Globus pallidus (tissue), 1 donor: ENCODE measurements at regions not wholly inside any gene's neighbourhood (a gene's known extent, or its start where the extent isn't known, plus 50 kb on each side); places are given as distances from the start of the nearest gene placed in this dataset.
A peak's percentile ranks its signal among the peaks of the same experiment; 100 is the strongest.

ENCODE experiments used
- DNase-seq: peaks from one replicate; pipeline ENCODE4 v3.0.0-alpha.2; 2015; ENCODE audit warnings: low spot score

DNA sequence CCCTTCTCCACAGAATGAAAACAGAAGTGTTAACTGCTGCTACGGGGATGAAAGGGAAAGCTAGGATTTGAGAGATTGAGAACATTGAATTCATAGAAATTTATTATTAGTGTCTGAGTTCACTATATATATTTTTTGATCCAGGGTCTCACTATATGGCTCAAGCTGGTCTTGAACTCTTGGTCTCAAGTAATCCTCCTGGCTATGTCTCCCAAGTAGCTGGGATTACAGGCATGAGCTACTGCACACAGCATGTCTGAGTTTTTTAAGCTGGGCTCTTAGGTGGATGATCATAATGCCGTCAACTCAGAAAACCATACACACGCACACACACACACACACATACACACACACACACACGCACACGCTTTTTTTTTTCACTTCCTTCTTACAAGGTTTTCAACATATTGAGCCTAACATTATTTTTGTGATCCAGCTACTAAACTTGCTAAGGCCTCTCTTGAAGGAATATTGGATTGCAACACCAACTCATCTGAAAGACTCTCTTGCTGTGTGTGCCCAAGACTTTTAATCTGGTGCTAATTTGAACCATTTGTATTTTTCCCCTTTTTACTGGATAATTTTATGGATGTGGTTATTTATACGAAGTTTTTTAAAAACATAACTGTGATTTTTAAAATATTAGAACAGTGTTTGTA, 1045.4 kb downstream of the DTWD2 start:
- DNase-seq = no peak

DNA sequence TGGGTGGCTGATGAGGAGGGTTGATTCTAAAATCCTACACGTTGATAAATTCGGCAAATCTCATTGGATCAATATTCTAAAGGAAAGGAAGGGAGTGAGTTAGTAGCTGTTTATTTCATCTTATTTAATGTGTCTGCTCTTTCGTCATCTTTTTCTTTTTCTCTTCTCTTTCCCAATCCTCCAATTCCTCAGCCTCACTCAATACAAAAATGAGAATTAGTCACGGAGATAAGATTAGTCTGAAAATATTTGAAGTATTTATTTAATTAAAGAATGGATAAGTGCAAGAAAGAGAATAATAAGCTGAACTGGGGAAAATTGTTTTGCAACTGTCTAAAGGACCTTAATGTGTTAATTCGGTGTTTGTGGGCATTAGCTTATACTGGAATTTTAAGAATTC, 1095.1 kb downstream of the DTWD2 start:
- no peak for DNase-seq

DNA sequence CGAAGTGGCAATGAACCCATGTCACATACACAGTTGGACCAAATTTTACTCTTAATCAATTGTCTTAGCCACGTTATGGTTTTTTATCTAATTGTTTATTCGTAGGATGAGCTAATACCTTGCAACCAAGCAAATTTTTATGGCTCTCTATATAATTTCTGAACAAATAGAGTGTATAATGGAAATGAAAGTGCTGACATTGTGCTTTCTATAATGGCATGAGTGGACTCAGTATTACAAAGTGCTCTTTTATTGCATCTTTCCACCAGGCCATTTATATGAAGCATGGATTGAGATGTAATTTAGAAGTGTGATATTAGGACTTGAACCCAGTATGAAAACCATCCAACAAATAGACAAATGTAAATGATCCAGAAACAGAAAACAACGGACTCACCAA, 1096.0 kb downstream of the DTWD2 start:
- no peak for DNase-seq

DNA sequence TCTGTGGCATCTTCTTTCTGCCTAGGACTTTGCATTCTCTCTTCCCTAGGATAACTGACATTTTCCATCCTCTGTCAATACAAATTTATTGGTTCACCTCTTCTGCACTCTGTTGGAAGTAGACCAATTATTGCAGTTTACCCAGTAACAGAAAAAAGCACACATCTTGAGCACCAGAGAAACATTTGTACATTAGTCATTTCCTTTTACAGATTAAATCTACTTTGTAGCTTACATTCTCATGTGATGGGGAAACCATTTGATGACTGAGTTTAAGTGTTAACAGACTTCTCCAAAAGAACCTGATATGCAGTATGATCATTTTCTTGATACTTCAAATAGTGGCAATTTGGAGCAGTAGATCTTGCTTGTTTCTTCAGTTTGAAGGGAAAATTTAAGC, 1098.8 kb downstream of the DTWD2 start:
- no peak for DNase-seq

DNA sequence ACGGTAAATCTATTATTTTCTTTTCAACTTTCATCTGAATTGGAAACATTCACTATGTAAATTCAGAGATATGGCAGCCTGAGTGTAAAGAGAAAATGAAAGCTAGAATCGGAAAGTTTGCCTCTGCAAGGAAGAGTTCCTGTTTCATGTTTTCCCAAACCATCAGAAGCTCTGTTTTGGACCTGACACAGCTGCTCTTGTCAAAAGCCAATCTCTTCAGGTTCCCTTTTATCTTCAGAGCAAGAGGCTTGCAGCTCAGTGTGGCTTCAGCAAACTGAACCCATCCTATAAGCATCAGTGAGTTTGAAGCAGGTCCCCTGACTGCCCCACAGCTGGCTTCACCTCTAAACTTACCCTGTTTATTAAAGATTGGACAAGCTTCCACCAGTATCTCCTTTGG, 1099.7 kb downstream of the DTWD2 start:
- peak; percentile 38 for DNase-seq

DNA sequence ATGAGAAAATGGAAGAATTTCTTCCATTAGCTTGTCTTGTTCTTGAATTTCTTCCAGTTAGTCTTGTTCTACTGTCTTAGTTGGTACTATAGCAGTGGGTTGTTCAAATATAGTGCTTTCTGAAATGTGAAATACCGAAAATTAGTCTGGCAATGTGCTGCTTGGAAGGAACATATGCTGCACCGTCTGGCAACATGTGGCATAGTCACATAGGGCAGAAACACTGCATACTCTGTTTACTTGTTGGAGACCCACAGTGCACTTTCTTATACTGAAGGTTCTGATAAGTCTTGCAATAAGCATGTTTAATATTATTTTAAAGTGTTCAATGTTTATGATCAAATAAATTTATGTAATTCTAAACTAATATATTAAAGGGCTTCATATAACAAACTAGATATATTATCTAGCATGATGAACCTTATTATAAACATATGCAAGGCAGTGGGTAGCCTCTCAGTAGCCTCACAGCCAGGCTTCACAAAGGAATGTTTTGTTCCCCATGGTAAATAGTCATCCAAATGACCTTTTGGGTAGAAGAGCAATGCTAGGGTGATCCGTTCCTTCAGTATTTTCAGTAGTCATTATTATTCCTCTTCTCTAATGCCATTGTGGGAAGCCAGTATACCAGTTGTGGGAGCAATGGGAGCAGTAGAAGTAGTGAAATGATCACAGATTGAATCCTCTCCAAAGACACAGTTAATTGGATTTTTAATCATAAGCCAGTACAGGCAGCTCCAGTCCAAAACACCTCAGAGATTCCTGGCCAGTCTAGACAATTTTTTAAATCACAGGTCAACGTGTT, 1106.7 kb downstream of the DTWD2 start:
- no peak for DNase-seq

DNA sequence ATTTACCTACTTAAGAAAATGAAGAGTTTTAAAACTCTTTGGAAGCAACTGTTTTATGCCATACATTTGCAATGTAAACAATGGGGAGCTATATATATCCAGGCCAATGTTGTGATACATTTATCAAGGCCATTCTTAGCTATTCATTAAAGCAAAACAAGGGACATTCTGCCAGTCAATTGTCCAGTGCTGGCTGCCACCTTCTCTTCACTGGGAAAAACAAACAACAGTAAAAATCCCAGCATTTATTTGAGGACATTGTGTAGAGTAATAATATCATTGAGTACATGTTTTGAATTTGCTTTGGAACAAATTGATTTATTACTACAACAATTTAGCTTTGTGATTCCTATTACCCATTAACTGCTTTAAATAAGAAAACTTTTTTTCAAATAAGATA, 1107.4 kb downstream of the DTWD2 start:
- no peak for DNase-seq

DNA sequence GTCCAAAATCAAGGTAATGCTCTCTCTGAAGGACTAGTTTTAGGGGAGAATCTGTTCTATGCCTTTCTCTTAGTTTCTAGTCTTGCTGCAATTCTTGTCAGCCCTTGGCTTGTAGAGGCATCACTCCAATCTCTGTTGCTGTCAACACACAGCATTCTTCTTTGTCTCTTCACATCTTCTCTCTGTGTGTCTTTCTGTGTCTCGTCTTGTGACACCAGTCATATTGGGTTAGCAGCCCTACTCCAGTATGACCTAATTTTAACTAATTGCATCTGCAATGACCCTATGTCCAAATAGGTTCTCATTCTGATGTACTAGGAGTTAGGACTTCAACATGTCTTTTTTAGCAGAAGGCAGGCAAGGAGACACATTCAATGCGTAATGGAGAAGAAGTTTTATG, 1110.6 kb downstream of the DTWD2 start:
- DNase-seq = no peak

DNA sequence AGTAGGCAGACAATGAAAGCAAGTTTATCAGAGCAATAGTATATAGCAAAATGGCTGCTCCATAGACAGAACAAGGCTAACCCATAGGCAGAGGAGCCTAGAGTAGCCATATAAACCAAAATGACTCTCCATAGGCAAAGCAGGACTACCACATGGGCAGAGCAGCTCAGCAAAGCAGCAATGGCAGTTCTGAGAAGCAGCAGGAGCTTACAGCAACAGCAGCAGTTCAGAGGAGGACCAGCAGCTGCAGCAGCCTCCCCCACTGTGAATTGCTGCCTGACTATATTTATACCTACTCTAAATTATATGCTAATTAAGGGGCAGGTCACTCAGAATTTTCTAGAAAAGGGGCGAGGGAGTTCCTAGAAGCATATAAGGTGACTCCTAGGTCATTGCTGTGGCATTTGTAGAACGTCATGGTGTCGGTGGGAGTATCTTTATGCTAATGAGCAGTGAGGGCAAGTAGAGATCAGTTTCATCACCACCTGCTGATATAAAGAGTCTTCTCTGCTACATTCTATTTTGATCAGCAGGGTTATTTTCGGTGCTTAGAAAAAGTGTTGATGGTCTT, 1115.5 kb downstream of the DTWD2 start:
- DNase-seq = no peak

DNA sequence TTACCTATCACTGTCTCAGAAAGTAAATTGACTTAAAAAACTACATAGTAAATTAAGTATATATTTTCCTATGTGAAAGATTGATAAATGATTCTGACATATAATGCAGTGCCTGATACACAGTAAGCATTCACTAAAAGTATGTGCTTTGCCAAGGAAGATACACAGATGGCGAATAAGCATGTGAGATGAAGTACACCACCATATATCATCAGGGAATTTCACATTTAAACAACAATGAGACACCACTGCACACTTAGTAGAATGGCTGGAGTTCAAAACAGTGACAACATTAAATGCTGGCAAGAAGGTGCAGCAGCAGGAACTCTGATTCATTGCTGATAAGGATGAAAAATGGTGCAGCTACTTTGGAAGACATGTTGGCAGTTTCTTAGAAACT, 1118.8 kb downstream of the DTWD2 start:
- DNase-seq = no peak

DNA sequence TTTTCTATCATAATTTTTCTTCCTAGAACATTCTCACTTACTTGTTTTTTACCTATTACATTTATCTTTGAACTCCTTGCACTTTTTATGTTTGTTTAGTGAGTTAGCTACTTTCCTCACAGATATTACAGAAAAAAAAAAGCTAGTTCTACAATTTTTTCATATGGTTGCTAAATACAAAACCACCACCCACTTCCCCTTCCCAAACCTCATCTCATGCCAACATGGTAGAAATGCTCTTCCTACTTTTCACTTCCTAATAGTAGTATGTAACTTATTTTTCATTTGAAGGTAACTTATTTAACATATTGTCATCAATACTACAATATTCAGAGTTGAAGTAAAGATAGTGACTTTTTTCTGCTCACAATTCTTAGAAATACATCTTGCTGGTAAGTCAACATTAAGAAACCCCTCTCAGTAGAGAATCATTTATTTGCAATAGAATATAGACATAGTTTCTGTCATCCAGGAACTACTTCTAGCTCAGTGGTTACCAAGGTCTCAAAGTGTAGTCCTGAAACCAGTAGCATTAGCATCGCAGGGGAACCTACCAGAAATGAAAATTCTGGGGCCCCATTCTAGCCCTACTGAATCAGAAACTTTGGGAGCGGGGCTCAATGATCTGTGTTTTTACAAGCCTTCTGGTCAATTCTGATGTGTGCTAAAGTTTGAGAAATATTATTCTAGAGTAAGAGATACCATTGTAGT, 1124.6 kb downstream of the DTWD2 start:
- DNase-seq = peak; percentile 18

DNA sequence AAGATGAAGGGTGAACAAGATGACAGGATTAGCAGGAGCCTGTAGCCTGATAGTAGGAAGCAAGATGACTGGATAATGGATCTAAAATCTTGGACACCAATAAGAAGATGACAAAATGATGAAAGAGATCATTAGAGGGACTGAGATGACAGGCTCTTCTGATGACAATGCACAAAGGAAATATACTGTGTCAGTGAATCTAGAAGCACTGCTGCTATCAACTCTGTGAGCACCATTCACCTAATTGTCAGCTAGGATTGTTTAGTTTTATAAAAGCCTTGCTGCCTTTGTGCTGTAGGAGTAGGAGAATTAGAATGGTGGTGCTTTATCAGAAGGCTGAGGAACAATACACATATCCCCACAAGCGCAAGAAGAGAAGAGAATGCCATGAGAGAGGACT, 1127.8 kb downstream of the DTWD2 start:
- DNase-seq = no peak

DNA sequence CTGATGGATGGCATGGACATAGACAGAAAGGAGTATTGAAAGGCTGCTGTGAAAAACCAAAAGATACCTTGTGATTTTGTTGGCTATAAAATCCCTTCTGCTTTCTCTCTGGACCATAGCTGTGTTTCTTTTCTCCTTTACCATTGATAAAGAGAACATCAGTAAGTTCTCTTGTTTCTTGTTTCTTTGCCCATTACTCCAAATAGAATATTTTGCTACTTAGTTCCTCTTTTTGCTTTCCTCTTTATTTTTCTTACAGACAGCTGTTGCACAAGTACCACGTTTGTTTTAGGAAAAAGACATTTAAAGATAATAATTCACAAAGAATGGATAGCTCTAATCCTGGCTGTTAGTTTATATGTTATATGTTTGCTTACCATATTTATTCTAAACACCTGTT, 1129.2 kb downstream of the DTWD2 start:
- peak; percentile 33 for DNase-seq

DNA sequence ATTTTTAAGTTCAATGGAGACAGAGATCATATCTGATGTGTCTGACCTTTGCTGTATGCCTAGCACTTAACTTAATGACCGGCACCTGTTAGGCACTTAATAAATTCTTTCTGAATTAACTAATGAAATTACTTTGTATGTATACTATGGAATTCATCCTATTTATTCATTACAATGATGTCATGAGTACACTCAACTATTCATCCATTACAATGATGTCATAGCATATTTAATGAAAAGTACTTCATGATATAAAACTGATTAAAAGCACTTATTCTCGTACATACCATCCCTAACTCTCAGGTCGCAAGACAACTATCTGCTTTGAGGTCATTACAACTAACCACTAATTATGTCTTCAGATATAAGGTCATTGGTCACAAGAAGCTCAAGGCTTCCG, 1131.6 kb downstream of the DTWD2 start:
- no peak for DNase-seq

DNA sequence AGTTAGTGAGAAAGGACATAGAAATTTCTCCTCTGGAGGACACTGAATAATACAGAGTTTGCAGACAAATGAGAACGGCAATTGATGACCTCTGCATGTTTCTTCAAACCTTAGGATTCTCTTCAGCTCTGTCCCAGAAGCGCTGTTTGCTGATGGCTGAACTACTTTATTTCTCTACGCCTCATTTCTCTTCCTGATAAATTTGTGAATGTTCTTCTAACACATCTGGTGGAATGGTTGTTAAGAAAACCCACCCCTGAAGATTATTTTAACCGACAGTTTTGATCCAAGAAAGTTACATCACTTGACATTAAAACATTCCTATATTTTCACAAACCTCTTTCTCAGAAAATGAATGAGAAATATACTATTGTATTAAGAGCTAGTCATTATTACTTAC, 1150.6 kb downstream of the DTWD2 start:
- no peak for DNase-seq

DNA sequence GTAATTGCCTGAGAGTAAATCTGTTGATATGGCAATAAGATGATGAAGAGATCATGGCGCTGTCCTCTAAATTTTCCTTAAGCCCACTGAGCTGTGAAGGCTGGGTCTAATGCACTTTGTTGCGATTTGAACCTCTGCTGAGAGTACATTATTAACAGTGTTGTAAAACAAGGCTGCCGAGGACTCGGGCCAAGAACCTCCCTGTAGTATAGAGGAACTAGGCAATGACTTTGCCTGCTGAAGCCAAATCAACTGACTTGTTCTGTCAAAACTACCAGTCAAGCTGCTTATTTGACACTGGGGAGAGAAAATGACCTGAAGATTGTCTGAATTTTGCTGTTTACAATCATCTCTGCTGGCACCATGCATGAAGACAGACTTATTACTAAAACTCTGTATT, 1154.7 kb downstream of the DTWD2 start:
- DNase-seq = no peak

DNA sequence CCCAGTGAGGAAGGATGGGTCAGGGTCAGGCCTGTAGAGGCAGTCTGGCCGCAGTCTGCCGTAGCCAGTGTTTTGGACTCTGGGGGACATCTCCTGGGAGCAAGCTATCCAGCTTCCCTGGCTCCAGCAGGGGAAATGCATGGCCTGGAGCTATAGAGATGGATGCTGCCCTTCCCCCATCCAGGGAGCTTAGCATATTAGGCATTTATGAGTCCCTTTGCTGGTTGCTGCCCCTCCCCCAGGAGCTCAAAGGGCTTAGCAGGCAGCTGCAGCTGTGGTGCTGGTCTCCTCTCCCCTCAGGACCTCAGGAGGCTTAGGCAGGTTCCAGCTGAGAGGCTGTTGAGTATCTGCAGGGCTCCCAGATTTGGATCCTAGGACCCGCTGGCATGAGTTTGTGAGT, 1158.7 kb downstream of the DTWD2 start:
- no peak for DNase-seq

DNA sequence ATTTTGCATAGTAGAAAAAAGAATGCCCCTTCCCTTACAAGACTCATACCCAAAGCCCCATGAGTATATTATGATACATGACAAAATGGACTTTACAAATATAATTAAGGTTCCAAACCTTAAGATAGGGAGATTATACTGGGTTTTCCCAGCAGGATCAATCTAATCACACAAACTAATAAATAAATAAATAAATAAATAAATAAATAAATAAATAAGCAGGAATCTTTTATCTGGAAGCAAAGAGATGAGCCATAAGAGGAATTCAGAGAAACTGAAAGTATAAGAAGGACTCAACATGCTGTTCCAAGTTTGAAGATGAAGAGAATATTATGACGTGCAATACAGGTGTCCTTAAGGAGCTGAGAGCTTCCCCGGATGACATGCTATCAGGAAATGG, 1174.5 kb downstream of the DTWD2 start:
- DNase-seq = no peak

DNA sequence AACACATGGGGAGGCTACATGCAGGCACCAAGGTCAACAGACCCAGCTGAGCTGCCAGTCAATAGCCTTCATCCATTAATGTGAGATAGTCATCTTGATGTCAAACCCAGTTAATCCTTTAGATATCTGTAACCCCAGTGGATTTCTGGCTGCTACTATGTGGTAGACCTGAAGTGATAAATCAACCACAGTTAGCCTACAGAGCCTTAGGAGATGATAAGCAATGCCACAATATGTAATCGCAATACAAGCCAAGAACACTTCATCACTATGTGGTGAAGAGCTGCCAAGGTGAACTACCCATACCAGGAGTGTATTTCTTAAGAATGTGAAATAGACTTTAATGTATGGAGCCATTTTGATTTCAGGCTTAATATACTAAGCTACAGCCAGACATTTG, 1175.5 kb downstream of the DTWD2 start:
- no peak for DNase-seq

DNA sequence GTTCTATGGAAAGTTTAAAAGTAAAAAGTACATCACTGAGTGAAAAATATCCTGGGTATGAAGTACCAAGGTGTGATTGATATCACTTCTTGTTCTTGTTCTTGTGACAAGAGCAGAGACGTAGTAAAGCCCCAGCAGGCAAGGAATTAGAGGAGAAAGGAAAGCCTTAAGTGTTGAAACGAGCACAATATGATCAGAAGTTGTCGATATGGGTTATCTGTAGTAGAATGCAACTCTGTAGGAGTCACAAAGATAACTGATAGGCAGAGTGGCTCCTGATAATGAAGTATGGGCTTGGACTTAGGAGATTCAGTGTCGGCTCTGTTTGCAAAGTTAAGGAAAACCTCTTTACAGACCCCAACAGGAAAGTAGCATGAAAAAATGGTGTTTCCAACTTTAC, 1179.1 kb downstream of the DTWD2 start:
- no peak for DNase-seq

DNA sequence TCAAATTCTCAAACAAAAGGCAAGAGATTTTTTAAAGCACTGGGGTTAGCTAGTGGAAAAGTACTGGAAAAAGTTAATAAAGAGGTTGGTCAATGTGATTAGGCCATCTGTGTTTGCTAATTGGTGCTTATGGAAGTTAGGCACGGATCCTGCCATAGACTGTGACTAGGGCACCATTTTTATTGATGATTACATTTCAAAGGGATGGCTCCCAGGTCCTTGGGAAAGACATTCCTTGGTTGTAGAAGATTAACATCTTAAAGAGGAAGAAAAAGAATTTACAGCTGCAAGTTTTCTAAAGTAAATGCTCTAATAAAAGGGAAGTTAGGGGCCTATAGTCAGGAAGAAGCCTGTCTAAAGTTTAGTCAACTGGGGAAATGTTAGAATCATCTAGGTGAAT, 1183.3 kb downstream of the DTWD2 start:
- no peak for DNase-seq

DNA sequence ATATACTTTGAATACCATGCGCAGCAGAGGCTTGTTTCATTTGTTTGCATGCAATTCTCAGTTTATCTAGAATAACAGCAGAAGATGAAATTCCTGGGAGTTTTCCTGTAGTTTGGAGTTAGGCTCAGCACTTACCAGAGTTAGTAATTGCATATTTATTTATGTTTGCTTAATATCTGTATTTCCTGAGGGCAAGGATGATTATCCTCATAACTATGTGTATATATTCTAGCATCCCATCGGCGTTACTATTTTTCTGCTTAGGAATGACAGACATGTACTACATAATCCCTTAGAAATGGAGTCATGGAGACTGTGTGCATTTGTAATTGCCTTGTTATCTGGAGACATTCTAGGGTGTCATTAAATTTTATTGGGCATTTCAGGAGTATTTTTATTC, 1184.8 kb downstream of the DTWD2 start:
- DNase-seq = no peak

DNA sequence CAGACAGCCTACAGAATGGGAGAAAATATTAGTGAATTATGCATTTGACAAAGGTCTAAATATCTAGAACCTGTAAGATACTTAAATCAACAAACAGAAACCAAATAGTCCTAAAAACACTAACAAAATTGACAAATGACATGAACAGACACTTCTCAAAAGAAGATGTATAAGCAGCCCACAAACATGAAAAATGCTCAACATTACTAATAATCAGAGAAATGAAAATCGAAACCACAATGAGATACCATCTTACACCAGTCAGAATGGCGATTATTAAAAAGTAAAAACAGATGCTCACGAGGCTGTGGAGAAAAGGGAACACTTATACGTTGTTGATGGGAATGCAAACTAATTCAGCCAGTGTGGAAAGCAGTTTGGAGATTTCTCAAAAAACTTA, 1186.8 kb downstream of the DTWD2 start:
- DNase-seq = no peak
